Spleen (tissue), 7 donors: ENCODE measurements at regions not wholly inside any gene's neighbourhood (a gene's known extent, or its start where the extent isn't known, plus 50 kb on each side); places are given as distances from the start of the nearest gene placed in this dataset.
"Not testable (repeated sequence)": the region's sequence is repeated elsewhere in the genome, so short reads cannot be mapped to it uniquely, and the experiment has no call there.

ENCODE experiments used
- POLR2AphosphoS5 ChIP-seq, 3 donors: sonication (generic); formaldehyde crosslinking; IDR thresholded peaks; one replicate each; pipeline ENCODE4 v1.5.1; 2017; ENCODE audit warnings: antibody characterized with exemption in 3 of 3
- TF ChIP-seq, protein P1 (sequence below), 11 experiments: fragments of 200-600 bp in 7 of 11; fragments of 450-650 bp in 4 of 11; sonication (generic) in 4 of 11; IDR thresholded peaks in 8 of 11; conservative IDR thresholded peaks in 3 of 11; 1 replicate in 7 of 11; 2 replicates in 4 of 11; pipeline versions ENCODE4 v1.4.0 to v1.8.0; 2016 to 2021; ENCODE audit warnings: antibody characterized with exemption in 11 of 11, inconsistent platforms in 4 of 11, mild to moderate bottlenecking in 1 of 11
- donor health status: DM: no; HTN: no; CAD: no; lungs with moderate emphysema.
- donor health status: DM: no; HTN: no; CAD: no.
- donor health status: DM: no; HTN: no; CAD: no.

GRCh38 chr14:28187902-28188830 lies 578.4 kb upstream of the FOXG1 start:
- TF ChIP-seq, protein P1, sequence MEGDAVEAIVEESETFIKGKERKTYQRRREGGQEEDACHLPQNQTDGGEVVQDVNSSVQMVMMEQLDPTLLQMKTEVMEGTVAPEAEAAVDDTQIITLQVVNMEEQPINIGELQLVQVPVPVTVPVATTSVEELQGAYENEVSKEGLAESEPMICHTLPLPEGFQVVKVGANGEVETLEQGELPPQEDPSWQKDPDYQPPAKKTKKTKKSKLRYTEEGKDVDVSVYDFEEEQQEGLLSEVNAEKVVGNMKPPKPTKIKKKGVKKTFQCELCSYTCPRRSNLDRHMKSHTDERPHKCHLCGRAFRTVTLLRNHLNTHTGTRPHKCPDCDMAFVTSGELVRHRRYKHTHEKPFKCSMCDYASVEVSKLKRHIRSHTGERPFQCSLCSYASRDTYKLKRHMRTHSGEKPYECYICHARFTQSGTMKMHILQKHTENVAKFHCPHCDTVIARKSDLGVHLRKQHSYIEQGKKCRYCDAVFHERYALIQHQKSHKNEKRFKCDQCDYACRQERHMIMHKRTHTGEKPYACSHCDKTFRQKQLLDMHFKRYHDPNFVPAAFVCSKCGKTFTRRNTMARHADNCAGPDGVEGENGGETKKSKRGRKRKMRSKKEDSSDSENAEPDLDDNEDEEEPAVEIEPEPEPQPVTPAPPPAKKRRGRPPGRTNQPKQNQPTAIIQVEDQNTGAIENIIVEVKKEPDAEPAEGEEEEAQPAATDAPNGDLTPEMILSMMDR (IDR thresholded peaks at IDR 0.05 in 8 of 11, conservative IDR thresholded peaks at IDR 0.05 in 3 of 11), result not testable (repeated sequence)
- TF ChIP-seq POLR2AphosphoS5 (IDR thresholded peaks at IDR 0.05), result not testable (repeated sequence)
